Colonic mucosa (tissue), 4 donors: ENCODE measurements at regions not wholly inside any gene's neighbourhood (a gene's known extent, or its start where the extent isn't known, plus 50 kb on each side); places are given as distances from the start of the nearest gene placed in this dataset.

Source experiments
- DNase-seq: peaks from one replicate; pipeline ENCODE4 v3.0.0-alpha.2; 2020
- H3K27ac ChIP-seq: fragments of 200-600 bp; one replicate; pipeline ENCODE4 v1.8.0; 2021
- H3K27me3 ChIP-seq: fragments of 200-600 bp; one replicate; pipeline ENCODE4 v1.8.0; 2021
- H3K36me3 ChIP-seq: fragments of 200-600 bp; one replicate; pipeline ENCODE4 v1.8.0; 2021
- H3K4me1 ChIP-seq: fragments of 200-600 bp; one replicate; pipeline ENCODE4 v1.8.0; 2021; ENCODE audit warnings: mild to moderate bottlenecking
- H3K4me3 ChIP-seq: fragments of 200-600 bp; one replicate; pipeline ENCODE4 v1.8.0; 2021
- H3K9ac ChIP-seq, 2 donors: one replicate each; pipeline ENCODE4 v1.7.0; 2013; ENCODE audit warnings: control low read depth in 2 of 2, low read depth in 2 of 2, low read length in 2 of 2
- H3K9me3 ChIP-seq: fragments of 200-600 bp; one replicate; pipeline ENCODE4 v1.8.0; 2021
- CTCF ChIP-seq: fragments of 200-600 bp; IDR thresholded peaks from one replicate; pipeline ENCODE4 v1.8.0; 2022; ENCODE audit warnings: antibody characterized with exemption, mild to moderate bottlenecking
- intact Hi-C: fragments of 100-400 bp; cut with DNase I; formaldehyde crosslinking; loops from one replicate; pipeline ENCODE4 v1.14.1; 2022
- donor health status: healthy.
- donor health status: DM: no; HTN: no; CAD: no.
- donor health status: DM: no; HTN: no; CAD: no.

GRCh38 chr4:54473798-54474197 is 184.0 kb upstream of the KIT start:
- H3K9ac ChIP-seq: no peak overlapping the region
- H3K4me3 ChIP-seq: no peak overlapping the region
- H3K27me3 ChIP-seq: no peaks in the 10 kb centered on the region
- TF ChIP-seq CTCF: no peak
- no peak overlapping the region for H3K27ac ChIP-seq
- no peaks in the 10 kb centered on the region for H3K9me3 ChIP-seq
- no peaks in the 10 kb centered on the region for H3K4me1 ChIP-seq
- H3K36me3 ChIP-seq: no peaks in the 10 kb centered on the region
- intact Hi-C loops: no loop called here
- no peak for DNase-seq

DNA sequence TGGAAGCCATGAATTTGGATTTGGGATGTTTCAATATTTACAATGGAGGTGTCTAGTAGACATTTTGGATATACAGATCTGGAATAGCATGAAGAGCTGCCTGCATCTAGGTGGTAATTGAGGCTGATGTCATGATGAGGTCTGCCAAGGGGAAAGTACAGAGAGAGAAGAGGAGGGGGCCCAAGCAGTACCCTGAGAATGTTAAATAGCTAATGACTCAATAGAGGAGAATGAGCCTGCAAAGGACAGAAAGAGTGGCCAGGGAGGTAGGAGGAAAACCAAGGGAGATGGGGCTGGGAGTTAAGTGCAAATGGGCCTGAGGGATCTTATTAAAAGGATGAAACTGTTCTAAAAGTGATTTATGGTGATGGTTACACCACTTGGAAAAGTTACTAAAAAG is 182.2 kb upstream of the KIT start:
- H3K36me3 ChIP-seq: no peaks in the 10 kb centered on the region
- intact Hi-C loops: no loop called here
- H3K4me1 ChIP-seq: no peaks in the 10 kb centered on the region
- no peak overlapping the region for H3K27ac ChIP-seq
- H3K4me3 ChIP-seq: no peak overlapping the region
- H3K27me3 ChIP-seq: no peaks in the 10 kb centered on the region
- no peak for TF ChIP-seq CTCF
- H3K9ac ChIP-seq: no peak overlapping the region
- H3K9me3 ChIP-seq: no peaks in the 10 kb centered on the region
- DNase-seq: no peak

GRCh38 chr4:54482529-54483200 is 175.1 kb upstream of the KIT start:
- intact Hi-C loops: no loop called here
- TF ChIP-seq CTCF: no peak
- DNase-seq: no peak

GRCh38 chr4:54484383-54484782 is 173.4 kb upstream of the KIT start:
- H3K36me3 ChIP-seq: no peaks in the 10 kb centered on the region
- no peak overlapping the region for H3K27ac ChIP-seq
- DNase-seq: no peak
- no peaks in the 10 kb centered on the region for H3K27me3 ChIP-seq
- H3K9ac ChIP-seq: no peak overlapping the region
- intact Hi-C loops: no loop called here
- H3K4me1 ChIP-seq: no peaks in the 10 kb centered on the region
- no peak overlapping the region for H3K4me3 ChIP-seq
- no peaks in the 10 kb centered on the region for H3K9me3 ChIP-seq
- TF ChIP-seq CTCF: no peak

More at GRCh38 chr4:54482529-54483200, 175.1 kb upstream of the KIT start:
- Histone ChIP-seq H3K4me1 (no peaks in the 10 kb centered on the region), H3K9ac (no peak overlapping the region), H3K27me3 (no peaks in the 10 kb centered on the region), H3K4me3 (no peak overlapping the region), H3K9me3 (no peaks in the 10 kb centered on the region), H3K27ac (no peak overlapping the region), H3K36me3 (no peaks in the 10 kb centered on the region)

- no peak for DNase-seq
- no peaks in the 10 kb centered on the region for H3K4me1 ChIP-seq
- no peak overlapping the region for H3K9ac ChIP-seq
- no peak for TF ChIP-seq CTCF
- intact Hi-C loops: no loop called here
- H3K9me3 ChIP-seq: no peaks in the 10 kb centered on the region
- H3K27me3 ChIP-seq: no peaks in the 10 kb centered on the region
- H3K27ac ChIP-seq: no peak overlapping the region
- no peak overlapping the region for H3K4me3 ChIP-seq
- no peaks in the 10 kb centered on the region for H3K36me3 ChIP-seq
These were observed 170.3 kb upstream of the KIT start for GRCh38 chr4:54487491-54487890.
